Type B pancreatic cell (in vitro differentiated cells): ENCODE measurements at regions not wholly inside any gene's neighbourhood (a gene's known extent, or its start where the extent isn't known, plus 50 kb on each side); places are given as distances from the start of the nearest gene placed in this dataset.

ENCODE experiments used
- DNase-seq: peaks from one replicate; pipeline ENCODE4 v3.0.0; 2021; ENCODE audit warnings: mixed read lengths; ENCODE audit not compliant: unreplicated experiment; ENCODE audit errors: extremely low spot score
- H3K27ac Mint-ChIP-seq: 2 replicates; pipeline ENCODE4 v1.8.0; 2021; ENCODE audit warnings: mild to moderate bottlenecking, mixed read lengths
- H3K27me3 Mint-ChIP-seq: 2 replicates; pipeline ENCODE4 v1.8.0; 2021; ENCODE audit warnings: mixed read lengths
- H3K36me3 Mint-ChIP-seq: 2 replicates; pipeline ENCODE4 v1.8.0; 2021; ENCODE audit warnings: mixed read lengths
- H3K4me1 Mint-ChIP-seq: one replicate; pipeline ENCODE4 v1.8.0; 2021; ENCODE audit warnings: mixed read lengths; ENCODE audit not compliant: unreplicated experiment
- H3K4me3 Mint-ChIP-seq: 2 replicates; pipeline ENCODE4 v1.8.0; 2021; ENCODE audit warnings: mild to moderate bottlenecking, mixed read lengths
- H3K9me3 Mint-ChIP-seq: 2 replicates; pipeline ENCODE4 v1.8.0; 2021; ENCODE audit warnings: mixed read lengths
- CTCF ChIP-seq: fragments of 200-600 bp; sonication (generic); conservative IDR thresholded peaks from 2 replicates; pipeline ENCODE4 v1.5.0; 2021; ENCODE audit warnings: antibody characterized with exemption, mild to moderate bottlenecking

- H3K4me1 Mint-ChIP-seq = no peaks in the 10 kb centered on the region
- no peaks in the 10 kb centered on the region for H3K36me3 Mint-ChIP-seq
- H3K27me3 Mint-ChIP-seq = no peaks in the 10 kb centered on the region
- no peak for TF ChIP-seq CTCF
- no peak for DNase-seq
- H3K9me3 Mint-ChIP-seq = no peaks in the 10 kb centered on the region
- no peak overlapping the region for H3K4me3 Mint-ChIP-seq
- H3K27ac Mint-ChIP-seq = no peak overlapping the region
Observed at GRCh38 chr3:18494251-18494650, 69.1 kb upstream of the SATB1 start.

- H3K4me1 Mint-ChIP-seq = no peaks in the 10 kb centered on the region
- no peaks in the 10 kb centered on the region for H3K36me3 Mint-ChIP-seq
- TF ChIP-seq CTCF = no peak
- H3K27me3 Mint-ChIP-seq = no peaks in the 10 kb centered on the region
- no peak for DNase-seq
- H3K4me3 Mint-ChIP-seq = no peak overlapping the region
- H3K27ac Mint-ChIP-seq = no peak overlapping the region
- H3K9me3 Mint-ChIP-seq = no peaks in the 10 kb centered on the region
Observed at GRCh38 chr3:18489939-18490338, 64.8 kb upstream of the SATB1 start.

- Mint-ChIP-seq H3K36me3 (no peaks in the 10 kb centered on the region), H3K27me3 (no peaks in the 10 kb centered on the region), H3K4me1 (no peaks in the 10 kb centered on the region), H3K9me3 (no peaks in the 10 kb centered on the region), H3K27ac (no peak overlapping the region), H3K4me3 (no peak overlapping the region)
- no peak for TF ChIP-seq CTCF
- DNase-seq = no peak
Observed at GRCh38 chr3:18483226-18483625, 58.1 kb upstream of the SATB1 start.

GRCh38 chr3:18481946-18482548 is 56.9 kb upstream of the SATB1 start:
- no peaks in the 10 kb centered on the region for H3K9me3 Mint-ChIP-seq
- DNase-seq = no peak
- no peak for TF ChIP-seq CTCF
- H3K27me3 Mint-ChIP-seq = no peaks in the 10 kb centered on the region
- no peaks in the 10 kb centered on the region for H3K36me3 Mint-ChIP-seq
- H3K4me1 Mint-ChIP-seq = no peaks in the 10 kb centered on the region
- H3K27ac Mint-ChIP-seq = no peak overlapping the region
- no peak overlapping the region for H3K4me3 Mint-ChIP-seq

- Mint-ChIP-seq H3K36me3 (no peaks in the 10 kb centered on the region), H3K4me3 (no peak overlapping the region), H3K4me1 (no peaks in the 10 kb centered on the region), H3K27me3 (no peaks in the 10 kb centered on the region), H3K27ac (no peak overlapping the region), H3K9me3 (no peaks in the 10 kb centered on the region)
- no peak for DNase-seq
- no peak for TF ChIP-seq CTCF
Observed at GRCh38 chr3:18477620-18478019, 52.5 kb upstream of the SATB1 start.
